GM06990 (cell line): ENCODE measurements at regions not wholly inside any gene's neighbourhood (a gene's known extent, or its start where the extent isn't known, plus 50 kb on each side); places are given as distances from the start of the nearest gene placed in this dataset.

Experiments
- DNase-seq: peaks from one replicate; pipeline ENCODE4 v3.0.0-alpha.2; 2011; ENCODE audit not compliant: insufficient read length; ENCODE audit errors: extremely low read depth
- H3K27me3 ChIP-seq: replicated peaks from 2 replicates; pipeline ENCODE4 v1.6.0; 2011; ENCODE audit warnings: low read length; ENCODE audit not compliant: control insufficient read depth, insufficient read depth
- H3K36me3 ChIP-seq: 2 replicates; pipeline ENCODE4 v1.5.1; 2011; ENCODE audit warnings: low read length; ENCODE audit not compliant: control insufficient read depth, insufficient read depth
- H3K4me3 ChIP-seq: replicated peaks from 2 replicates; pipeline ENCODE4 v1.5.1; 2011; ENCODE audit warnings: low read depth, mild to moderate bottlenecking, control low read depth, low read length
- TF ChIP-seq, protein P1 (sequence below): IDR thresholded peaks from 2 replicates; pipeline ENCODE4 v1.5.1; 2011; ENCODE audit warnings: low read length, control low read depth, mild to moderate bottlenecking, inconsistent platforms; ENCODE audit not compliant: insufficient read depth, poor library complexity, severe bottlenecking

- Histone ChIP-seq H3K27me3 (no peaks in the 10 kb centered on the region; the same call in 1 of the 2 replicates), H3K4me3 (no peak overlapping the region), H3K36me3 (no peaks in the 10 kb centered on the region)
- no peak for DNase-seq
- TF ChIP-seq, protein P1, sequence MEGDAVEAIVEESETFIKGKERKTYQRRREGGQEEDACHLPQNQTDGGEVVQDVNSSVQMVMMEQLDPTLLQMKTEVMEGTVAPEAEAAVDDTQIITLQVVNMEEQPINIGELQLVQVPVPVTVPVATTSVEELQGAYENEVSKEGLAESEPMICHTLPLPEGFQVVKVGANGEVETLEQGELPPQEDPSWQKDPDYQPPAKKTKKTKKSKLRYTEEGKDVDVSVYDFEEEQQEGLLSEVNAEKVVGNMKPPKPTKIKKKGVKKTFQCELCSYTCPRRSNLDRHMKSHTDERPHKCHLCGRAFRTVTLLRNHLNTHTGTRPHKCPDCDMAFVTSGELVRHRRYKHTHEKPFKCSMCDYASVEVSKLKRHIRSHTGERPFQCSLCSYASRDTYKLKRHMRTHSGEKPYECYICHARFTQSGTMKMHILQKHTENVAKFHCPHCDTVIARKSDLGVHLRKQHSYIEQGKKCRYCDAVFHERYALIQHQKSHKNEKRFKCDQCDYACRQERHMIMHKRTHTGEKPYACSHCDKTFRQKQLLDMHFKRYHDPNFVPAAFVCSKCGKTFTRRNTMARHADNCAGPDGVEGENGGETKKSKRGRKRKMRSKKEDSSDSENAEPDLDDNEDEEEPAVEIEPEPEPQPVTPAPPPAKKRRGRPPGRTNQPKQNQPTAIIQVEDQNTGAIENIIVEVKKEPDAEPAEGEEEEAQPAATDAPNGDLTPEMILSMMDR, result no peak
Observed at GRCh38 chr6:132133736-132134445, 182.7 kb upstream of the CCN2 start.

DNA sequence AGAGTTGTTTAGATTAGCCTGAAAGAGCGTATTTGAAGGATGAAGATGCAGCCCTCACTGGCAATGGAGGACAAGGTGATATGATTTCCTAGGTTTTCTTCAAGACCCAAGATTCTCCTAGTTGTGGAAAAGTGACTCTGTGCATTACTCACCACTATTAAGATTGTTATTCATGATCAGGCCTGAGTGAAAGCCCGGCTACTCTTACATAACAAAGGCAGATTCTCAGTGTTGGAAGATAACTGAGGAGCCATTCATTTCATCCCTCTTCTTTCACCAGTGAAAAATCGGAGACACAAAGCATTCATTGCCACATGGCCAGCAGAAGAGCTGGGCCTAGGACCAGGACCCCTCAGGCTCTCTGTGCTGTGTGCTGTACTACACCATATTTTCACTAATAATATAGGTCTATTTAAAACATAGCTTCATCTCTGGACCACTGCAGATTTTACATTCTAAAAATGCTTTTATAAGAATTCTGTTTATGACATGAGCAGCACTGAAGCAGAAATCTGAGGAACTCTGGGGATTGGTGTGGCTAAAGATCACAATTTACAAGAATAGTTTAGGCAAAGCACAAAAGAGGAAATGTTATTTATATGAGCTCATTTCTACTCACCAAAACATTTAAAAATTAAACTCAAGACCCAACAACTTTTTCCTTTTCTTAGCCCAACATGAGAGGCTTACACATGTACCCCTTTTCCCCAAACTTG is 181.9 kb upstream of the CCN2 start:
- Histone ChIP-seq H3K4me3 (no peak overlapping the region), H3K27me3 (no peaks in the 10 kb centered on the region; the same call in 1 of the 2 replicates), H3K36me3 (no peaks in the 10 kb centered on the region)
- TF ChIP-seq, protein P1, result no peak
- no peak for DNase-seq

DNA sequence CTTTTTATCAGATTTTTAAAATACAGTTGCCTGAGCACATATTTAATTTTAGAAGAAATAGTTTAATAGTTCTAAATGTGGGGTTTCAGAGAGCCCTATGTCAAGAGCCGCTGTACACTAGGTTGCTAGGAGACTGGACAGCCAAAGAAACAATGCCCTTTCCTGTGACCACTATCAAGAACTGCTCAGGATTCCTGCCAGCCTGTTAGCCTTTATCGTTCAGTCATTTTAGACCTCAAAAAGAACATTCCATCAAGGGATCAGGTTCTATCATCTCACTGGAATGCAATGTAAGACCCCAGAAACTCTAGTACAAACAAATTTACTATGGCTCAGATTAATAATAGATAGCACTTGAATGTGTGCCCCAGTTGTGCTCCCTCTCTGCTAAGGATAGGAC is 181.2 kb upstream of the CCN2 start:
- no peak for DNase-seq

GRCh38 chr6:132131758-132132157 is 180.6 kb upstream of the CCN2 start:
- Histone ChIP-seq H3K27me3 (no peaks in the 10 kb centered on the region; the same call in 1 of the 2 replicates), H3K36me3 (no peaks in the 10 kb centered on the region), H3K4me3 (no peak overlapping the region)
- TF ChIP-seq, protein P1, result no peak
- no peak for DNase-seq

More for the DNA sequence above, 181.2 kb upstream of the CCN2 start:
- H3K36me3 ChIP-seq, result no peaks in the 10 kb centered on the region
- H3K4me3 ChIP-seq, result no peak overlapping the region
- TF ChIP-seq, protein P1, result no peak
- no peaks in the 10 kb centered on the region; the same call in 1 of the 2 replicates for H3K27me3 ChIP-seq

DNA sequence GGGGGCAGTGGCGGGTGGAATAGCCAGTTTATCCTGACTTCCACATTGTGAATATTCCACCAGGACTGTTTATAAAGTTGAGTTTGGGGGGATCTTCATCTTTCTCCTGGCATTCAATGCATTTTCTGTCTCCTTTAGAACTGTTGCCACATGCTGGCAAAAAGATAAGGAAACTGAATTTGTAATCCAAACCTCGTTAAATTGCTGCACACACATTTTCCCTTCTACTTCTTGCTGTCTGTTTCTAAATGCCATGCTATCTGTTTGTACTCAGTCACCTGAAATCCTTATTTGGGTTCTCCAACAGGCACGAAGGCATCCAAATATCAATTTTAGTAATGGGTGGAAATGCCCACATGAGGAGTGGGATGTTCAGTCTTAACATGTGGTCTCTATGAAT is 180.2 kb upstream of the CCN2 start:
- TF ChIP-seq, protein P1, result no peak
- no peaks in the 10 kb centered on the region for H3K36me3 ChIP-seq
- no peak overlapping the region for H3K4me3 ChIP-seq
- DNase-seq, result no peak
- H3K27me3 ChIP-seq, result no peaks in the 10 kb centered on the region; the same call in 1 of the 2 replicates
